ENCODE measurements at regions not wholly inside any gene's neighbourhood (a gene's known extent, or its start where the extent isn't known, plus 50 kb on each side); places are given as distances from the start of the nearest gene placed in this dataset.

- TF ChIP-seq EP300 (IDR thresholded peaks at IDR 0.05) (no peak), CTCF (IDR thresholded peaks at IDR 0.05) (no peak), POLR2A (IDR thresholded peaks at IDR 0.05) (no peak)
These were observed 814.5 kb downstream of the RPS29 start for GRCh38 chr14:48771717-48772116.

Data from ovary (tissue), 3 donors.